ENCODE measurements at regions not wholly inside any gene's neighbourhood (a gene's known extent, or its start where the extent isn't known, plus 50 kb on each side); places are given as distances from the start of the nearest gene placed in this dataset.

- Histone ChIP-seq H3K4me1 (ENCODE audit: control insufficient read depth, extremely low read depth, insufficient read depth, low read length) (no peaks in the 10 kb centered on the region), H2AFZ (ENCODE audit: low read depth, low read length) (no peak overlapping the region), H3K27me3 (ENCODE audit: control insufficient read depth in 2 of 2, insufficient read depth in 2 of 2, low read length in 2 of 2) (no peaks in the 10 kb centered on the region), H3K27ac (ENCODE audit: insufficient read depth, low read depth, low read length) (no peak overlapping the region), H3K9ac (replicated peaks; ENCODE audit: extremely low read depth, insufficient read depth, low read length) (no peak overlapping the region), H3K4me2 (ENCODE audit: insufficient read depth, low read length) (no peak overlapping the region), H3K9me1 (replicated peaks; ENCODE audit: control insufficient read depth, extremely low read depth, insufficient read depth, low read length) (no peaks in the 10 kb centered on the region), H3K4me3 (replicated peaks in 1 of 3; ENCODE audit: insufficient read depth in 1 of 3, low read depth in 1 of 3, low read length in 3 of 3) (no peak overlapping the region), H4K20me1 (replicated peaks; ENCODE audit: control insufficient read depth, extremely low read depth, insufficient read depth, low read length) (no peaks in the 10 kb centered on the region), H3K79me2 (ENCODE audit: control insufficient read depth, insufficient read depth, low read length) (no peaks in the 10 kb centered on the region), H3K36me3 (ENCODE audit: control insufficient read depth in 2 of 2, extremely low read depth in 1 of 2, insufficient read depth in 2 of 2, low read length in 2 of 2) (no peaks in the 10 kb centered on the region), H3K9me3 (replicated peaks; ENCODE audit: control insufficient read depth, insufficient read depth, low read length) (peaks cover 2% of the 10 kb centered on the region)
- ChIA-PET POLR2A (no interaction called here), CTCF (no interaction called here)
- DNase-seq (ENCODE audit: low read depth, low spot score): no peak
- dilution Hi-C loops (cut with MboI; ENCODE audit: extremely low pct_ligation_motif_present, low sequenced_read_pairs): no loop called here
- TF ChIP-seq POLR2A (IDR thresholded peaks at IDR 0.05; ENCODE audit: low read depth, low read length) (no peak), GATA2 (IDR thresholded peaks at IDR 0.05; ENCODE audit: insufficient read depth, insufficient read length, low read depth, low read length) (no peak)
- TF ChIP-seq, protein P1, sequence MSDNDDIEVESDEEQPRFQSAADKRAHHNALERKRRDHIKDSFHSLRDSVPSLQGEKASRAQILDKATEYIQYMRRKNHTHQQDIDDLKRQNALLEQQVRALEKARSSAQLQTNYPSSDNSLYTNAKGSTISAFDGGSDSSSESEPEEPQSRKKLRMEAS (IDR thresholded peaks at IDR 0.05; ENCODE audit: insufficient read depth, insufficient read length): no peak
- intact Hi-C loops (cut with micrococcal nuclease): no loop called here
- no TSS peak for BruUV-seq (replicated peaks)
- FAIRE-seq: no peak
These were observed 957.6 kb downstream of the MRPL39 start for GRCh38 chr21:24649691-24650090.

DNA sequence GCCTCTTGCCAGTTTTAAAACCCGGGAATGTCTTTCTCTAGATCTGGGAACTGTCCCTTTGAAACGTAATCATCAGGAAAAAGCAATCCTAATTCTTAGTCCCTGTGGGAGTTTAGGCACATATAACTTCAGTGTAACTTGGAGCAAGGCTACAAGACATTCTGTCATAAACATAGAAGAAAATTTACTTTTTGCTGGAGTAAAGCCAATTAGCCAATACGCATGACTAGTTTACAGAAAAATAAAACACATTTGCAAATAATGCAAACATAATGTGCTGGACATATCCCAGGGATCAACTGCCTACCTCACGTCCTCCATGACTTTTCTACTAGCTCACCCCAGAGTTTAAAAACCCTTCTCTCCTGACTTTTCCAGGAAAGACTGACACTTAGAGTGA, 970.6 kb downstream of the MRPL39 start:
- Histone ChIP-seq H3K9ac (replicated peaks; ENCODE audit: extremely low read depth, insufficient read depth, low read length) (no peak overlapping the region), H3K27me3 (ENCODE audit: control insufficient read depth in 2 of 2, insufficient read depth in 2 of 2, low read length in 2 of 2) (no peaks in the 10 kb centered on the region), H3K4me3 (replicated peaks in 1 of 3; ENCODE audit: insufficient read depth in 1 of 3, low read depth in 1 of 3, low read length in 3 of 3) (no peak overlapping the region), H3K36me3 (ENCODE audit: control insufficient read depth in 2 of 2, extremely low read depth in 1 of 2, insufficient read depth in 2 of 2, low read length in 2 of 2) (no peaks in the 10 kb centered on the region), H3K9me1 (replicated peaks; ENCODE audit: control insufficient read depth, extremely low read depth, insufficient read depth, low read length) (no peaks in the 10 kb centered on the region), H3K79me2 (ENCODE audit: control insufficient read depth, insufficient read depth, low read length) (no peaks in the 10 kb centered on the region), H4K20me1 (replicated peaks; ENCODE audit: control insufficient read depth, extremely low read depth, insufficient read depth, low read length) (no peaks in the 10 kb centered on the region), H3K4me1 (ENCODE audit: control insufficient read depth, extremely low read depth, insufficient read depth, low read length) (no peaks in the 10 kb centered on the region), H2AFZ (ENCODE audit: low read depth, low read length) (no peak overlapping the region), H3K27ac (ENCODE audit: insufficient read depth, low read depth, low read length) (no peak overlapping the region), H3K4me2 (ENCODE audit: insufficient read depth, low read length) (no peak overlapping the region), H3K9me3 (replicated peaks; ENCODE audit: control insufficient read depth, insufficient read depth, low read length) (peaks cover 2% of the 10 kb centered on the region)
- dilution Hi-C loops (cut with MboI; ENCODE audit: extremely low pct_ligation_motif_present, low sequenced_read_pairs): no loop called here
- no peak for FAIRE-seq
- no peak for DNase-seq (ENCODE audit: low read depth, low spot score)
- CTCF ChIA-PET: no interaction called here
- POLR2A ChIA-PET: no interaction called here
- intact Hi-C loops (cut with micrococcal nuclease): no loop called here
- TF ChIP-seq, protein P1 (IDR thresholded peaks at IDR 0.05; ENCODE audit: insufficient read depth, insufficient read length): no peak
- TF ChIP-seq EZH2 (IDR thresholded peaks at IDR 0.05; ENCODE audit: borderline replicate concordance, low read depth, low read length, severe bottlenecking): no peak
- no peak for TF ChIP-seq JUN (IDR thresholded peaks at IDR 0.05; ENCODE audit: borderline replicate concordance, insufficient read depth, insufficient read length, low read depth)
- no peak for TF ChIP-seq POLR2AphosphoS5 (IDR thresholded peaks at IDR 0.05; ENCODE audit: insufficient read depth, low read depth, low read length)
- TF ChIP-seq MYC (IDR thresholded peaks at IDR 0.05; ENCODE audit: low read depth, low read length): no peak
- TF ChIP-seq CTCF (IDR thresholded peaks at IDR 0.05; ENCODE audit: extremely low read depth in 1 of 2, insufficient read depth in 1 of 2, low read depth in 1 of 2, low read length in 2 of 2): no peak
- TF ChIP-seq POLR2A (IDR thresholded peaks at IDR 0.05; ENCODE audit: low read depth, low read length): no peak
- TF ChIP-seq GATA2 (IDR thresholded peaks at IDR 0.05; ENCODE audit: insufficient read depth, insufficient read length, low read depth, low read length): no peak
- no peak for TF ChIP-seq FOS (IDR thresholded peaks at IDR 0.05; ENCODE audit: borderline replicate concordance, insufficient read depth, low read length)
- BruUV-seq (replicated peaks): no TSS peak

All from endothelial cell of umbilical vein (primary cell).